ENCODE measurements at regions not wholly inside any gene's neighbourhood (a gene's known extent, or its start where the extent isn't known, plus 50 kb on each side); places are given as distances from the start of the nearest gene placed in this dataset.
"Not testable (repeated sequence)": the region's sequence is repeated elsewhere in the genome, so short reads cannot be mapped to it uniquely, and the experiment has no call there.

- DNase-seq (ENCODE audit: low read depth), result peak; percentile 84
Observed at GRCh38 chr9:115668521-115668920, 485.1 kb upstream of the PAPPA start.

- peak; percentile 62 for DNase-seq (ENCODE audit: low read depth)
Observed at GRCh38 chr9:115671236-115671962, 482.2 kb upstream of the PAPPA start.

- peak; percentile 74 for DNase-seq (ENCODE audit: low read depth)
Observed at GRCh38 chr9:115671963-115672305, 481.7 kb upstream of the PAPPA start.

- peak; percentile 99 for DNase-seq (ENCODE audit: low read depth)
Observed at GRCh38 chr9:115672477-115673316, 480.9 kb upstream of the PAPPA start.

- DNase-seq (ENCODE audit: low read depth), result peak; percentile 85
Observed at GRCh38 chr9:115673599-115673998, 480.0 kb upstream of the PAPPA start.

- DNase-seq (ENCODE audit: low read depth), result peak; percentile 49
Observed at GRCh38 chr9:115674091-115674490, 479.5 kb upstream of the PAPPA start.

GRCh38 chr9:115675834-115676233 is 477.8 kb upstream of the PAPPA start:
- no peak for DNase-seq (ENCODE audit: low read depth)

- DNase-seq (ENCODE audit: low read depth), result peak; percentile 51
Observed at GRCh38 chr9:115680231-115680630, 473.4 kb upstream of the PAPPA start.

- DNase-seq (ENCODE audit: low read depth), result no peak
Observed at GRCh38 chr9:115681585-115681984, 472.0 kb upstream of the PAPPA start.

GRCh38 chr9:115686069-115686468 is 467.5 kb upstream of the PAPPA start:
- no peak for DNase-seq (ENCODE audit: low read depth)

GRCh38 chr9:115687356-115687755 is 466.2 kb upstream of the PAPPA start:
- DNase-seq (ENCODE audit: low read depth), result no peak

GRCh38 chr9:115689331-115689730 is 464.3 kb upstream of the PAPPA start:
- no peak for DNase-seq (ENCODE audit: low read depth)

GRCh38 chr9:115690786-115691496 is 462.6 kb upstream of the PAPPA start:
- DNase-seq (ENCODE audit: low read depth), result peak; percentile 96

- peak; percentile 86 for DNase-seq (ENCODE audit: low read depth)
Observed at GRCh38 chr9:115691693-115692092, 461.9 kb upstream of the PAPPA start.

GRCh38 chr9:115692868-115693267 is 460.7 kb upstream of the PAPPA start:
- DNase-seq (ENCODE audit: low read depth), result not testable (repeated sequence)

GRCh38 chr9:115694014-115694413 is 459.6 kb upstream of the PAPPA start:
- DNase-seq (ENCODE audit: low read depth), result peak; percentile 86

- no peak for DNase-seq (ENCODE audit: low read depth)
Observed at GRCh38 chr9:115694991-115695390, 458.6 kb upstream of the PAPPA start.

GRCh38 chr9:115712981-115713380 is 440.6 kb upstream of the PAPPA start:
- no peak for DNase-seq (ENCODE audit: low read depth)

- no peak for DNase-seq (ENCODE audit: low read depth)
Observed at GRCh38 chr9:115715666-115716065, 437.9 kb upstream of the PAPPA start.

- DNase-seq (ENCODE audit: low read depth), result no peak
Observed at GRCh38 chr9:115717298-115717697, 436.3 kb upstream of the PAPPA start.

- peak; percentile 69 for DNase-seq (ENCODE audit: low read depth)
Observed at GRCh38 chr9:115717711-115718173, 435.8 kb upstream of the PAPPA start.

- DNase-seq (ENCODE audit: low read depth), result peak; percentile 14
Observed at GRCh38 chr9:115730396-115730795, 423.2 kb upstream of the PAPPA start.
